Tongue (tissue), 1 donor: ENCODE measurements at regions not wholly inside any gene's neighbourhood (a gene's known extent, or its start where the extent isn't known, plus 50 kb on each side); places are given as distances from the start of the nearest gene placed in this dataset.
"Not testable (repeated sequence)": the region's sequence is repeated elsewhere in the genome, so short reads cannot be mapped to it uniquely, and the experiment has no call there.

ENCODE experiments used
- DNase-seq: peaks from one replicate; pipeline ENCODE4 v3.0.0-alpha.2; 2015

- DNase-seq: no peak
Measured at GRCh38 chr6:133756078-133756695, 132.7 kb upstream of the TCF21 start.

GRCh38 chr6:133757335-133757734 is 131.6 kb upstream of the TCF21 start:
- DNase-seq: no peak

- DNase-seq: no peak
Measured at GRCh38 chr6:133758815-133759335, 130.0 kb upstream of the TCF21 start.

GRCh38 chr6:133759524-133759923 is 129.4 kb upstream of the TCF21 start:
- DNase-seq: no peak

GRCh38 chr6:133761706-133762105 is 127.2 kb upstream of the TCF21 start:
- no peak for DNase-seq

- DNase-seq: no peak
Measured at GRCh38 chr6:133764008-133764753, 124.7 kb upstream of the TCF21 start.

GRCh38 chr6:133764754-133765208 is 124.1 kb upstream of the TCF21 start:
- DNase-seq: no peak

GRCh38 chr6:133767357-133767970 is 121.4 kb upstream of the TCF21 start:
- no peak for DNase-seq

GRCh38 chr6:133768656-133769295 is 120.1 kb upstream of the TCF21 start:
- DNase-seq: peak; percentile 20

GRCh38 chr6:133769463-133769862 is 119.5 kb upstream of the TCF21 start:
- DNase-seq: no peak

GRCh38 chr6:133772567-133772966 is 116.3 kb upstream of the TCF21 start:
- DNase-seq: no peak

GRCh38 chr6:133773776-133774175 is 115.1 kb upstream of the TCF21 start:
- DNase-seq: no peak

GRCh38 chr6:133774356-133774755 is 114.6 kb upstream of the TCF21 start:
- no peak for DNase-seq

- peak; percentile 54 for DNase-seq
Measured at GRCh38 chr6:133778414-133779130, 110.3 kb upstream of the TCF21 start.

GRCh38 chr6:133779916-133780695 is 108.8 kb upstream of the TCF21 start:
- no peak for DNase-seq

GRCh38 chr6:133786016-133786415 is 102.9 kb upstream of the TCF21 start:
- no peak for DNase-seq

GRCh38 chr6:133787122-133787521 is 101.8 kb upstream of the TCF21 start:
- DNase-seq: no peak

- no peak for DNase-seq
Measured at GRCh38 chr6:133787859-133788505, 100.9 kb upstream of the TCF21 start.

GRCh38 chr6:133788556-133788955 is 100.4 kb upstream of the TCF21 start:
- DNase-seq: no peak

- not testable (repeated sequence) for DNase-seq
Measured at GRCh38 chr6:133789449-133789848, 99.5 kb upstream of the TCF21 start.

GRCh38 chr6:133790756-133791155 is 98.2 kb upstream of the TCF21 start:
- not testable (repeated sequence) for DNase-seq
